ENCODE measurements at regions not wholly inside any gene's neighbourhood (a gene's known extent, or its start where the extent isn't known, plus 50 kb on each side); places are given as distances from the start of the nearest gene placed in this dataset.

DNA sequence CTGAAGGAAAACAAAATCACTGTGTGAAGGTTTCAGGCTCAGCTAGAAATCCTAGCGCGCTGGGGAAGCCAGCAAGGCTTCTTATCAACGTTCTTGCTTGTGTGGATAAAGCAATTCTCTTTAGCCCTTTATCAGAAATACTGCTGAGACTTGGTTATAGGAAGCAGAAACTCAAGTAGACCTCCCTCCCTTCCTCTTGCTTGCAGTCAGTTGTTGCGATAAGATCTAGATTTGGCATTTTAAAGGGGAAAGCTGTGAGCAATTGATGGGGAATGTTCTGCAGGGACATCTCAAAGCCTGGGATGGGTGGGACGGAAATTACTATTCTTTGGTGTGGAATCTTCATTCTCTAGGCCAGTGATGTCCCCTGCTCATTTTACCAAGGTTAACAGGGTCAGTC, 76.4 kb upstream of the ANO4 start:
- TF ChIP-seq, protein P1, sequence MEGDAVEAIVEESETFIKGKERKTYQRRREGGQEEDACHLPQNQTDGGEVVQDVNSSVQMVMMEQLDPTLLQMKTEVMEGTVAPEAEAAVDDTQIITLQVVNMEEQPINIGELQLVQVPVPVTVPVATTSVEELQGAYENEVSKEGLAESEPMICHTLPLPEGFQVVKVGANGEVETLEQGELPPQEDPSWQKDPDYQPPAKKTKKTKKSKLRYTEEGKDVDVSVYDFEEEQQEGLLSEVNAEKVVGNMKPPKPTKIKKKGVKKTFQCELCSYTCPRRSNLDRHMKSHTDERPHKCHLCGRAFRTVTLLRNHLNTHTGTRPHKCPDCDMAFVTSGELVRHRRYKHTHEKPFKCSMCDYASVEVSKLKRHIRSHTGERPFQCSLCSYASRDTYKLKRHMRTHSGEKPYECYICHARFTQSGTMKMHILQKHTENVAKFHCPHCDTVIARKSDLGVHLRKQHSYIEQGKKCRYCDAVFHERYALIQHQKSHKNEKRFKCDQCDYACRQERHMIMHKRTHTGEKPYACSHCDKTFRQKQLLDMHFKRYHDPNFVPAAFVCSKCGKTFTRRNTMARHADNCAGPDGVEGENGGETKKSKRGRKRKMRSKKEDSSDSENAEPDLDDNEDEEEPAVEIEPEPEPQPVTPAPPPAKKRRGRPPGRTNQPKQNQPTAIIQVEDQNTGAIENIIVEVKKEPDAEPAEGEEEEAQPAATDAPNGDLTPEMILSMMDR (IDR thresholded peaks at IDR 0.05) = no peak
- TF ChIP-seq EP300 (IDR thresholded peaks at IDR 0.05) = no peak
- no peak for TF ChIP-seq POLR2A (IDR thresholded peaks at IDR 0.05)

Measured in tibial nerve (tissue), 4 donors.